HG03025 (cell line): ENCODE measurements at regions not wholly inside any gene's neighbourhood (a gene's known extent, or its start where the extent isn't known, plus 50 kb on each side); places are given as distances from the start of the nearest gene placed in this dataset.
"Not testable (repeated sequence)": the region's sequence is repeated elsewhere in the genome, so short reads cannot be mapped to it uniquely, and the experiment has no call there.

Source experiments
- ATAC-seq: cut with Tn5 transposase; IDR thresholded peaks from one replicate; pipeline ENCODE4 v1.9.1; 2021; ENCODE audit warnings: mild to moderate bottlenecking, moderate library complexity; ENCODE audit not compliant: unreplicated experiment, low FRiP score

- no peak for ATAC-seq
Observed at GRCh38 chr2:43005245-43005974, 213.0 kb upstream of the HAAO start.

DNA sequence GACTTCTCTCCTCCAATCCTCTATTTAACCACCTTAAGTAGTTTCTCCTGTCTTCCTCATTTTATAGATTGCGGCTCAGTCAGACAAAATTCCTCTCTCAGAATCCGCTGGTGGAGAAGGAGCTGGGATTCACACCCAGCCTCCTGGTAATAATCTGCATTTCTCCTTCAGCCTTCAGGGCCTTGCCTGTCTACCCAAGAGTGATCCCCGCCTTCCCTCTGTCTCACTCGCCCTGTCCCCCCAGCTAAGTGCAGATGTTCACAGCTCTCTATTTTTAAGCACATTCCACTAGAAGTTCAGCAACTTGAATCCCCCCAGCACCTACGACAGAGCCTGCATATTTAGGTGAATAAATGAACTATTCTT, 212.5 kb upstream of the HAAO start:
- ATAC-seq = no peak

GRCh38 chr2:43004126-43004865, 211.9 kb upstream of the HAAO start:
- ATAC-seq = not testable (repeated sequence)

- ATAC-seq = no peak
Observed at GRCh38 chr2:43003702-43004101, 211.3 kb upstream of the HAAO start.

GRCh38 chr2:43001787-43002468, 209.5 kb upstream of the HAAO start:
- no peak for ATAC-seq

DNA sequence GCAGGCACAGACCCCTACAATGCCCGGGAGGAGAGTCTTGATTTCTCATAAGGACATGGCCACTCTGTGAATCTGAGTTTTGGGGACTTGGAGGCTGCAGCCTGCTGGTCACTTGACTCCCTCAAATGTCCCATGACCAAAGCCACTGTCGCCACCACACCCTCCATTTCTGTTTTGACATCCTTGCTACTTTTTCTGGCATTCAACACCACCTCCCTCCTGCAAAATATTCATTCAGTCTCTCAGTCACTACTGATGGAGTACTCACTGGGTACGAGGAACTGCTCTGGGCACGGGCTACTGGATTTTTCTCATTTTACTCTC, 208.6 kb upstream of the HAAO start:
- ATAC-seq = no peak

DNA sequence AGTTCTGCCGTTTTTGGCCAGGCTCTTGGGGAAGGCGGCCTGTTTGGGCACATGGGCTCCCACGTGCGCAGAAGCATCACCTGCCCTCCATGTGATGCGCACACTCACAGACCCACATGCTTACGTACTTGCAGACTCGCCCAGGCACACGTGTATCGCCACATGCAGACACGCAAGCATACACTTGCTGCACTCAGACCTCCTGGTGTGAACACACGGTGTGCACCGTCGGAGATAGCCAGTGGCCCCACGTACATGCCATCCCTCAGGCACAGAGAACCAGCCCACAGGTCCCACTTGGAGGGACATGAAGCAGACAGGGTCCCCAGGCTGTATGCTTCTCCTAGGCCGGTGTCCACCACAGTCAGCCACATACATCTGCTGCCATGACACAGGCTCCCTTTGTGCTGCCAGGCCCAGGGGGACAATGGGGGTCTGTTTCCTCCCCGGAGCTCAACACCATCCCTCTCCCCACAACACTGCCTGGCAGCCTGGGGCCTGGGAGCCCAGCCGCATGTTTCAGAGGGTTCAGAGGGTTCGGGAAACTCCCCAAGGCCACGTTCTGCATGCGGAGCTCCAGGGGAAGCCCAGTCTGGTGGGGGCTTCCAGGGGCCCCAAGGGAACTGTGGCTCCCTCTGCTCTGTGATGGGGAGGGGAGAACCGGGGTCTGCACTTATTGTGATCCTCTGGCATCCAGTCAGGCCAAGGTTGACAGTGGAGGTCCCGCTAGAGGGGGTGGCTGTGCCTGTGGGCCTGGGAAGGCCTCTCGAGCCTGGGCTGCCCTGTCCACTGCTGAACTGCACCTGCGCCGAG, 208.1 kb upstream of the HAAO start:
- no peak for ATAC-seq

GRCh38 chr2:42999856-43000241, 207.5 kb upstream of the HAAO start:
- no peak for ATAC-seq

- ATAC-seq = no peak
Observed at GRCh38 chr2:42999391-42999841, 207.0 kb upstream of the HAAO start.

DNA sequence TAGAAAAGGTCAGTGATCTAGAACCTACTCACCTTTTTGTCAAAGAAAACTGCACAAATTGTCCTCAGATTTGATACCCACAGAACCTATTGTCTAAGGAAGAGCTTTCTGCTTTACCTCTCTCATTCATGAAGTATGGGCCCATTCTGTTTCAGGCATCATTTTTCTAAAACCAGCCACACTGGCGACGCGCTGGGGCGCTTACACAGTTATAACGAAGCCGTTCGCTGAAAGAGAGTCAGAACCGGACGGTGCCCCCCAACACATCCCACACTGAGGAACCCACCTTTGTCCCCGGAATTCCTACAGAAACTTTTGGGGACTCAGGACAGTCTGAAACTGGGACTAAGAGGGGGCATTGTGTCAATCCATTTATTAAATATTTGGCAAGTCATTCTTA, 206.3 kb upstream of the HAAO start:
- ATAC-seq = no peak

DNA sequence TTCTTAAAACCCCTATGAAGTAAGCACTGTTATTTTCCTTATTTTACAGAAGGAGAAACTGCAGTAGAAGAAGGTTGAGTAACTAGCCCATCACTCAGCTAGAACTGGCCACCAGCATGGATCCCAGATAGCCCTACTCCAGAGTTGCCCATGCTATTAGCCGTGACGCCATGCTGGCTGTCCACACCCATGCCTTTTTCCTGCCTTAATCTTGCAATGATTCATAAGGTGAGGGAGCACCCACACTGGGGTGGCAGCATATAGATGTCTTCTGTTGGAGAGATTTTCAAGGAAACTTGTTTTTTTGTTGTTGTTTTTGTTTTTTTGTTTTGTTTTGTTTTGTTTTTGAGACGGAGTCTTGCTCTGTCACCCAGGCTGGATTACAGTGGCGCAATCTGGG, 204.1 kb upstream of the HAAO start:
- no peak for ATAC-seq

DNA sequence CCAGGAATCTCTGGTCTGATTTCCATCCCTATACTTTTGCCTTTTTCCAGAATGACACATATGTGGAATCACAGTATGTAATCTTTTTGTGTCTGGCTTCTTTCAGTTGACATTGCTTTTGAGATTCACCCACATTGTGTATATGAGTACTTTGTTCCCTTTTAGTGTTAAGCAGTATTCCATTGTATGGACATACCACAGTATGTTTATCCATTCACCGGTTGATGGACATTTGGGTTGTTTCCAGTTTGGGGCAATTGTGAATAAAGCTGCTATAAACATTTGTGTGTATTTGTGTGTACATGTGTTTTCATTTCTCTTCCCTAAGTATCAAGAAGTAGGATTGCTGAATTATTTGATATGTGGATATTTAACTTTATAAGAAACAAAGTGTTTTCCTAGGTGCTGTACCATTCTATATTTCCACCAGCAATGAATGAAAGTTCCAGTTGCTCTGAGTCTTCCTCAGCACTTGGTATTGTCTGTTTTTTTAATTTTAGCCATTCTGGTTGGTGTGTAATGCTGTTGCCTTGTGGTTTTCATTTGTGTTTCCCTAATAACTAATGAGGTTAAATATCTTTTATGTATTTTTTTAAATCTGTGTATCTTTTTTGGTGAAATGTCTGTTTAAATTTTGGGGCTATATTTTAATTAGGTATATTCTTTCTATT, 203.5 kb upstream of the HAAO start:
- ATAC-seq = no peak

GRCh38 chr2:42989283-42990081, 197.1 kb upstream of the HAAO start:
- not testable (repeated sequence) for ATAC-seq

DNA sequence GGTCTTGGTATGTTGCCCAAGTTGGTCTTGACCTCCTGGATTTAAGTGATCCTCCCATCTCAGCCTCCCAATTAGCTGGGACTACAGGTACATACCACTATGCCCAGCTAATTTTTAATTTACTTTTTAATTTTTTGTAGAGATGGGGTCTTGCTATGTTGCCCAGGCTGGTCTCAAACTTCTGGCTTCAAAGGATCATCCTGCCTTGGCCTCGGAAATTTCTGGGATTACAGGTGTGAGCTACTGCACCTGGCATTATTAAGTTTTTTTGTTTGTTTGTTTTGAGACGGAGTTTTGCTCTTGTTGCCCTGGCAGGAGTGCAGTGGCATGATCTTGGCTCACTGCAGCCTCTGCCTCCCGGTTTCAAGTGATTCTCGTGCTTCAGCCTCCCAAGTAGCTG, 195.7 kb upstream of the HAAO start:
- ATAC-seq = not testable (repeated sequence)

DNA sequence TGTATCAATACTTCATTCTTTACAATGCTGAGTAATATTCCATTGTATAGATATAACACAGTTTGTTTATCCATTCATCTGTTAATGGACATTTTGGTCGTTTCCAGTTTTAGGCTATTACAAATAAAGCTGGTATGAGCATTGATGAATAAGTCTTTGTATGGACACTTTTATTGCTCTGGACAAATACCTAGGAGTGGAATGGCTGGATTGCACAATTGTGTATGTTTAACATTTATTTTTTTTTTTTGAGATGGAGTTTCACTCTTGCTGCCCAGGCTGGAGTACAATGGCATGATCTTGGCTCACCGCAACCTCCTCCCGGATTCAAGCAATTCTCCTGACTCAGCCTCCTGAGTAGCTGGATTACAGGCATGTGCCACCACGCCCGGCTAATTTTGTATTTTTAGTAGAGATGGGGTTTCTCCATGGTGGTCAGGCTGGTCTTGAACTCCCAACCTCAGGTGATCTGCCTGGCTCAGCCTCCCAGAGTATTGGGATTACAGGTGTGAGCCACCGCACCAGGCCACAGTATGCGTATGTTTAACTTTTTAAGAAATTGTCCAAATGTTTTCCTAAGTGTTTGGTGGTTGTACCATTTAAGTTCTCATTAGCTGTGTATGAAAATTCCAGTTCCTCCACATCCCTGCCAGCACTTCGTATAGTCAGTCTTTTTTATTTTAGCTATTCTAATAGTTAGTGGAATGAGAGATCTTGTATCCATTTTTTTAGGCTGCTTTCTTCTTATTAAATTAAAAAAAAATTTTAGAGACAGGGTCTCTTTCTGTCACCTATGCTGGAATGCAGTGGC, 194.9 kb upstream of the HAAO start:
- ATAC-seq = no peak

GRCh38 chr2:42984617-42985016, 192.2 kb upstream of the HAAO start:
- no peak for ATAC-seq

DNA sequence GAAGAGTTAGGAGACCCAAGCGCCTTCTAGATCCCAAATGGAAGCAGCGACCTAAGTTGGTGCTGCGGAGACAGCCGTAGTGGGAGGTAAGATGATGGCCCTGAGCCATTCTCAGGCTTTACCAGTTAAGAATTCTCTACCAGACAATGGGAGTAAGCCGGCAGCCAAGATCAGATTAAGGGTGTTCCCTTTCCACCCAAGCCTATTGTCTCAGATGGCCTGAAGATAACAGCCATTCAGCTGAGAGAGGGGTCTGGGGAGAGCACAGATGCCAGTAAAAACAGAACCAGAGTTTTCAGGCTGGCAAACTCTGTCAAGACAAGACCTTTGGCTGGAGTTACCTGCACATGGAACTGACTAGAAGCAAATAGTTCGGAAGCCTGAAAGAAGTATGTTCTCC, 191.7 kb upstream of the HAAO start:
- ATAC-seq = no peak

- no peak for ATAC-seq
Observed at GRCh38 chr2:42980764-42981416, 188.5 kb upstream of the HAAO start.
